ENCODE measurements at regions not wholly inside any gene's neighbourhood (a gene's known extent, or its start where the extent isn't known, plus 50 kb on each side); places are given as distances from the start of the nearest gene placed in this dataset.

DNA sequence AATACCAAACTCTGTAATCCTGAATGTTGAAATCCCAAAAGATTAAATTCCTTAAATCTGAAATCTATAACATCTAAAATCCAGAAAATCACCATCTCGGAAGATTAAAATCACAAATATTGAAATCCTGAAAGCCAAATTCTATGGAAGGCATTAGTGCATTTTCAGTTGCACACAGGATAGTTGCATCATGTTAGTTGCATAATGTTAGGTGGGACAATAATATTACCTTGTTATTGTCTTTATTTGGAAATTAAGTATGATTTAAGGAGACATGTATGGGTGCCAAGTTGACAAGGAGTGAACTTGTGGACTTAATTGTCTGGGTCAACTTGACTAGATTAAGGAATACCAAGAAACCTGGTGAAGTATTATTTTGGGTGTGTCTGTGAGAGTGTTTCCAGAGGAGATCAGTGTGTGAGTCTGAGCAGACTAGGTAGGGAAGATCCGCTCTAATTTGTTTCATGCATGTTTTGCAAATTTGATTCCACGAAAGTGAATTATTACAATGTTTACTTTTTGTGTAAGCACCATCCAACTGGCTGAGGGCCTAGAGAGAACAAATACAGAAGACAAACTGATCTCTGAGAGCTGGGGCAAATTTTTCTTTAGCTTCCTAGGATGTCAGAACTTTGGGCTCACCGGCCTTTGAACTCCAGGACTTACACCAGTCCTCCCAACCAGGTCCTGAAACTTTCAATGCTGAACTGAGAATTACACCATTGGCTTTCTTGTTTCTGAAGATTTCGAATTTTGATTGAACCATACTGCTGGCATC is 545.1 kb upstream of the IRAK1BP1 start:
- intact Hi-C loops (cut with DNase I), result no loop called here
- Histone ChIP-seq H3K4me3 (no peak overlapping the region), H3K9me3 (no peaks in the 10 kb centered on the region), H3K36me3 (no peaks in the 10 kb centered on the region), H3K27ac (no peak overlapping the region), H3K4me1 (no peaks in the 10 kb centered on the region), H3K27me3 (no peaks in the 10 kb centered on the region)
- no peak for TF ChIP-seq POLR2A (IDR thresholded peaks at IDR 0.05)
- TF ChIP-seq, protein P1, sequence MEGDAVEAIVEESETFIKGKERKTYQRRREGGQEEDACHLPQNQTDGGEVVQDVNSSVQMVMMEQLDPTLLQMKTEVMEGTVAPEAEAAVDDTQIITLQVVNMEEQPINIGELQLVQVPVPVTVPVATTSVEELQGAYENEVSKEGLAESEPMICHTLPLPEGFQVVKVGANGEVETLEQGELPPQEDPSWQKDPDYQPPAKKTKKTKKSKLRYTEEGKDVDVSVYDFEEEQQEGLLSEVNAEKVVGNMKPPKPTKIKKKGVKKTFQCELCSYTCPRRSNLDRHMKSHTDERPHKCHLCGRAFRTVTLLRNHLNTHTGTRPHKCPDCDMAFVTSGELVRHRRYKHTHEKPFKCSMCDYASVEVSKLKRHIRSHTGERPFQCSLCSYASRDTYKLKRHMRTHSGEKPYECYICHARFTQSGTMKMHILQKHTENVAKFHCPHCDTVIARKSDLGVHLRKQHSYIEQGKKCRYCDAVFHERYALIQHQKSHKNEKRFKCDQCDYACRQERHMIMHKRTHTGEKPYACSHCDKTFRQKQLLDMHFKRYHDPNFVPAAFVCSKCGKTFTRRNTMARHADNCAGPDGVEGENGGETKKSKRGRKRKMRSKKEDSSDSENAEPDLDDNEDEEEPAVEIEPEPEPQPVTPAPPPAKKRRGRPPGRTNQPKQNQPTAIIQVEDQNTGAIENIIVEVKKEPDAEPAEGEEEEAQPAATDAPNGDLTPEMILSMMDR (IDR thresholded peaks at IDR 0.05), result no peak
- TF ChIP-seq POLR2AphosphoS5 (IDR thresholded peaks at IDR 0.05; ENCODE audit: insufficient read depth in 1 of 2, low read depth in 1 of 2), result no peak
- DNase-seq (ENCODE audit: extremely low spot score in 2 of 2), result no peak

DNA sequence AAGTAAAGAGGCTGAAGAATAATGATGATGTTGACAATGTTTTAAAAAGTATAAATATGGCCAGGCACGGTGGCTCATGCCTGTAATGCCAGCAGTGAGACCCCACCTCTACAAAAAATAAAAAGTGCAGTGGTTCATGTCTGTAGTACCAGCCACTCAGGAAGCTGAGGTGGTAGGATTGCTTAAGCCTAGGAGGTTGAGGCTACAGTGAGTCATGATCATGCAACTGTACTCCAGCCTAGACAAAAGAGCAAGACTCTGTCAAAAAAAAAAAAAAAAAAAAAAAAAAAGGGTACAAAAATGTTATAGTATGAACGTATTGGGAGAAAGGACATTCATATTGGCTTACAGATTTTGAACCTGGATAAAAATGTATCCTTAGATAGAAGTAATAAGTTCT is 543.1 kb upstream of the IRAK1BP1 start:
- H3K9me3 ChIP-seq, result no peaks in the 10 kb centered on the region
- no peak overlapping the region for H3K4me3 ChIP-seq
- no peak for TF ChIP-seq POLR2AphosphoS5 (IDR thresholded peaks at IDR 0.05; ENCODE audit: insufficient read depth in 1 of 2, low read depth in 1 of 2)
- no peak for TF ChIP-seq POLR2A (IDR thresholded peaks at IDR 0.05)
- TF ChIP-seq, protein P1 (IDR thresholded peaks at IDR 0.05), result no peak
- intact Hi-C loops (cut with DNase I), result no loop called here
- no peaks in the 10 kb centered on the region for H3K36me3 ChIP-seq
- no peak overlapping the region for H3K27ac ChIP-seq
- H3K4me1 ChIP-seq, result no peaks in the 10 kb centered on the region
- no peaks in the 10 kb centered on the region for H3K27me3 ChIP-seq
- DNase-seq (ENCODE audit: extremely low spot score in 2 of 2), result no peak

DNA sequence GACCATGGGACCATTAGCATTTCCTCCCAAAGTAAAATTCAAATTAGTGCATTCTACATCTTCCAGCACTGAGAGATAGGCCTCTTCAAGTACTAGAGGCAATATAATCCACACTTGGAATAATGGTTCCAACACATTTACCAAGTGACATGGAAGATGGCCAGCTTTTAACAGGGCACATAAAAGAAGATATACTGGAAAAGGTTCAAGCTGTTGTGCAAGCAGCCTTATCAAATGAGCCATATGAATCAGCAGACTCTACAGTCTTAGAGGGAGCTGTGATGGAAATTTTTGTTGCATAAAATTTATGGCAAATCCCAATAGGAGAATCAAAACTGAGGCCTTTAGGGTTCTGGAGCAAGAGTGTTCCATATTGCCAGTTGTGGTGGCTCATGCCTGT is 526.6 kb upstream of the IRAK1BP1 start:
- DNase-seq (ENCODE audit: extremely low spot score in 2 of 2), result no peak
- H3K4me1 ChIP-seq, result no peaks in the 10 kb centered on the region
- H3K36me3 ChIP-seq, result no peaks in the 10 kb centered on the region
- H3K4me3 ChIP-seq, result no peak overlapping the region
- no peak overlapping the region for H3K27ac ChIP-seq
- H3K9me3 ChIP-seq, result no peaks in the 10 kb centered on the region
- TF ChIP-seq, protein P1 (IDR thresholded peaks at IDR 0.05), result no peak
- TF ChIP-seq POLR2A (IDR thresholded peaks at IDR 0.05), result no peak
- no peak for TF ChIP-seq POLR2AphosphoS5 (IDR thresholded peaks at IDR 0.05; ENCODE audit: insufficient read depth in 1 of 2, low read depth in 1 of 2)
- intact Hi-C loops (cut with DNase I), result no loop called here
- no peaks in the 10 kb centered on the region for H3K27me3 ChIP-seq

DNA sequence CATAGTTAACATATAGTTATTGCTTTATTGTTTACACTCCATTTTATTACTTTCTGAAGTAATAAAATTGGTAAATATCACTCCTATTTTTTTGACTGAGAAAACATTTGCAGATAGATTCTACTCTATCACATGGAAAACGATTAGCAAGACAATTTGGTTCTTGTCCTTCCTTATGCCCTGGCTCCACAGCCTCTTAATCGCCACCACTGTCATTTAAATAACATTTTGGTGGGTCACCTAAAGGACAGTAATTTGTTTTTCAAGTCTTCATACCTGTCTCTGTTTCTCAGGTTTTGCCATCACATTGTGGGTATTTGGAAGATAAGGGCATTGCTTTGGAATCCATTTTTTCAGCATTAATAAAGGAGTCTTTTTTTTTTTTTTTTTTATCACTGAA is 521.5 kb upstream of the IRAK1BP1 start:
- no peak for TF ChIP-seq POLR2A (IDR thresholded peaks at IDR 0.05)
- no peak for TF ChIP-seq POLR2AphosphoS5 (IDR thresholded peaks at IDR 0.05; ENCODE audit: insufficient read depth in 1 of 2, low read depth in 1 of 2)
- TF ChIP-seq, protein P1 (IDR thresholded peaks at IDR 0.05), result no peak
- H3K4me1 ChIP-seq, result no peaks in the 10 kb centered on the region
- no peak overlapping the region for H3K4me3 ChIP-seq
- no peak for DNase-seq (ENCODE audit: extremely low spot score in 2 of 2)
- H3K27me3 ChIP-seq, result no peaks in the 10 kb centered on the region
- no peaks in the 10 kb centered on the region for H3K9me3 ChIP-seq
- H3K36me3 ChIP-seq, result no peaks in the 10 kb centered on the region
- intact Hi-C loops (cut with DNase I), result no loop called here
- no peak overlapping the region for H3K27ac ChIP-seq

DNA sequence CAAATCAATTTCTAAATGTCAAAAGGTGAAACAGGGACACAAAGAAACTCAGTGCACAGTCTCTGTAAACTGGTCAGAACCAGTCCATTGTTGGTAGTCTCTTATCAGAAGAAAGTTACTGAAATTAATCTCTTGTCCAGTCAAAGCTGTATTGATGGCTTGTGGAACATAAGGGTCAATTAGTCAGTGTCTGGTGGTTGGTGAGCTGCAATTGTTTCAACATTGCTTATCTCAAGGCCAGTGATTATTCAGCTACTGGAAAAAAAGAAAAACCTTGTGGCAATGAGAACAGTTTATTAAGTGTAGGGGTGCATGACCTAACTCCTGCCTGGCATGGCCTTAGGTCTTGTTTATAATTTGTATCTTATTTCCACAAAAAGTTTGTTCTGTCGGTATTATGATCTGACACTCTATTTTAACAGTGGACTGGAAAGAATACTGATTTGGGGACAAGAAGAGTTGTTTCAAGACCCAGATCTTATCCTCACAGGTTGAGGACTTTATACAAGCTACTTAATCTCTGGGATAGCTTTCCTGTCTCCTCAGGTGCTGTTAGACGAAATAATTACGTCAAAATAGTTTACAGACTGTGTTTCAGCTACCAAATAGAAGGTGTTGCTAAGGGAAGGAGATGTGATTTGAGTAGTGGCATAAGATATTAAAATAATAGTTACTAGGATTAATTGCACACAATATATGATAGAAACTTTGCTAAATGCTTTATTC is 520.0 kb upstream of the IRAK1BP1 start:
- H3K27me3 ChIP-seq, result no peaks in the 10 kb centered on the region
- intact Hi-C loops (cut with DNase I), result no loop called here

More for the DNA sequence above, 520.0 kb upstream of the IRAK1BP1 start:
- TF ChIP-seq POLR2A (IDR thresholded peaks at IDR 0.05) (no peak), POLR2AphosphoS5 (IDR thresholded peaks at IDR 0.05; ENCODE audit: insufficient read depth in 1 of 2, low read depth in 1 of 2) (no peak)
- TF ChIP-seq, protein P1 (IDR thresholded peaks at IDR 0.05), result no peak
- Histone ChIP-seq H3K36me3 (no peaks in the 10 kb centered on the region), H3K27ac (no peak overlapping the region), H3K4me3 (no peak overlapping the region), H3K9me3 (no peaks in the 10 kb centered on the region), H3K4me1 (no peaks in the 10 kb centered on the region)
- no peak for DNase-seq (ENCODE audit: extremely low spot score in 2 of 2)
